Activated CD4-positive, alpha-beta T cell treated with anti-CD3 and anti-CD28 coated beads, Interleukin-10, Interleukin-2, amounts not matched to agents 100 ng/mL and 50 ng/mL, durations not matched to agents 16 hours and 8 hours (primary cell): ENCODE measurements at regions not wholly inside any gene's neighbourhood (a gene's known extent, or its start where the extent isn't known, plus 50 kb on each side); places are given as distances from the start of the nearest gene placed in this dataset.
"Not testable (repeated sequence)": the region's sequence is repeated elsewhere in the genome, so short reads cannot be mapped to it uniquely, and the experiment has no call there.

Source experiments
- DNase-seq: peaks from one replicate; pipeline ENCODE4 v3.0.0-alpha.2; 2020

- DNase-seq: no peak
These were observed 622.4 kb downstream of the MATN1 start for GRCh38 chr1:30101016-30101415.

- no peak for DNase-seq
These were observed 622.9 kb downstream of the MATN1 start for GRCh38 chr1:30100524-30100862.

- no peak for DNase-seq
These were observed 623.5 kb downstream of the MATN1 start for GRCh38 chr1:30099587-30100523.

GRCh38 chr1:30097851-30098250 lies 625.5 kb downstream of the MATN1 start:
- DNase-seq: not testable (repeated sequence)

DNA sequence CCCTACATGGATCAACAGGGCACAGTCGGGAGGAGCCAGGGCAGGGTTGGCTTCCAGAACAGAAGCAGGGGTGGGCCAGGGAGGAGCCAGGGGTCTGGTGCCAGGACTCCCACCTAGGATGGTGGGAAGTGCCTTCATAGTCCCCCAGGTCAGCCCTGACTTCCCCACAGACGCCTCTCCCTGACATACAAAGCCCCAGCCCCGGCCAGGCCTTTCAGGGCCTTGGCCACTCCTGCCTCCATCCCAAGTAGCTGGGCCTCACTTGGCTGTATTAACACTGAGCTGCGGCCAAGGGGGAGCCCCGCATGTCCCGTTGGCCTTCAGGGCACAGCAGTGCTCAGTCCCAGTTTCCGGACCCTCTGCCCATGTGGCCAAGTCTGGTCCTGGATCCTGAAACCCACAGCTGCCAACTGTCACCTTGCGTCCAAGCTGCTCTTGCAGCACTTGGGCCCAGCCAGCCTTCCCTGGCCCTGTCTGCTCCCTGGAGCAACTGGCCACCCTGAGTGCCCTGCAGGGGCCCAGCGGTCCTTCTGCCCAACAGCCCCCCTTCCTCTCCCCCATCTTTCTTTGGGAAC lies 627.8 kb downstream of the MATN1 start:
- no peak for DNase-seq

GRCh38 chr1:30095051-30095450 lies 628.3 kb downstream of the MATN1 start:
- no peak for DNase-seq

GRCh38 chr1:30092051-30092858 lies 631.1 kb downstream of the MATN1 start:
- DNase-seq: no peak

GRCh38 chr1:30090162-30090820 lies 633.1 kb downstream of the MATN1 start:
- no peak for DNase-seq

DNA sequence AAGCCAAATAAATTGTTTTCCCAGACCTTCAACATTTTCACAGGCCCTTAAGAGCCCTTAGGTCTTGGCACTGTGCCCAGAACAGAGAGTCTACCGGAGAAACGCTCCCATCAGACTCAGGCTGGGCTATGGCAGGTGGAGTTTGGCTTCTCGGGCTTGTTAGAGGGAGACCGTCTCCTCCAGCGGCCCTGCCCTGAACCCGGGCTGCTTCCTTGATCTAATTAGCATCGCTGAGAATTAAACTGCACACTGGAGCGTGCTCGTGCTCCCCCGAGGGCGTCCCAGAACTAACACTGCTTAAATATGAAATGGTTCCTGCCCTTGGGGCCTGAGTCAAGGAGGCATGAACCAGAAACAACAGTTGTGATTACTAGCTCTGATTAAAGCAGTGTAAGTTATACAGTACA lies 634.4 kb downstream of the MATN1 start:
- no peak for DNase-seq

GRCh38 chr1:30088594-30088993 lies 634.8 kb downstream of the MATN1 start:
- no peak for DNase-seq

GRCh38 chr1:30087465-30087864 lies 635.9 kb downstream of the MATN1 start:
- DNase-seq: no peak

- DNase-seq: peak; percentile 50
These were observed 637.3 kb downstream of the MATN1 start for GRCh38 chr1:30085811-30086770.

DNA sequence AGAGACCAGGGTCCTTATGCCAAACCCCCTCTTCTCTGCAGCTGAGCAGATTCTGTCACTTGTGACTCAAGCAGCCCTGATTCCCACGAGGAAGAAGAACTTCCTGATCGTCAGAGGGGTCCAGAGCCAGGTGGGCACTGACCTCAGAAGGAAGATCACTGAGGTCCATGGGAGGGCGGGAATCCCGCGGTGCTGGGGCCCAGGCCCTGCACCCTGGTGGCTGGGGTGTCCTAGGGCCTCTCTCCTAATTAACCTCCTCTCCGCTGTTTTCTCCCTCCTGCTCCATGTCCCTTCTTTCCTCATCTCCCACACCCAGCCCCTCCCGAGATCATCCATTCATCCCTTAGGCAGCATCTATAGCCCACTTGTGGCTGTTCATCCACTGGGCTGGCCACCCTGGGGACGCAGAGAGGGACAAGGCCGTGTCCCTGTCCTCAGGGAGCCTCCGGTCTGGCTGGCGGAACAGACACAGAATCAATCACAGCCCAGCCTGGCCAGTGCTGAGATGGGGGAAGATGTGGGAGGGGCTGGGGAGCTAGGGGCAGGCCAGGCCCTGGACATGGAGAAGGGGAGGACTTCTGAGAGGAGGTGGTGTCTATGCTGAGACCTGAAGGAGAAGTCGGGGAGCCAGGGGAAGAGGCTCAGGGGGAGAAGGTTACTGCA lies 638.3 kb downstream of the MATN1 start:
- no peak for DNase-seq

DNA sequence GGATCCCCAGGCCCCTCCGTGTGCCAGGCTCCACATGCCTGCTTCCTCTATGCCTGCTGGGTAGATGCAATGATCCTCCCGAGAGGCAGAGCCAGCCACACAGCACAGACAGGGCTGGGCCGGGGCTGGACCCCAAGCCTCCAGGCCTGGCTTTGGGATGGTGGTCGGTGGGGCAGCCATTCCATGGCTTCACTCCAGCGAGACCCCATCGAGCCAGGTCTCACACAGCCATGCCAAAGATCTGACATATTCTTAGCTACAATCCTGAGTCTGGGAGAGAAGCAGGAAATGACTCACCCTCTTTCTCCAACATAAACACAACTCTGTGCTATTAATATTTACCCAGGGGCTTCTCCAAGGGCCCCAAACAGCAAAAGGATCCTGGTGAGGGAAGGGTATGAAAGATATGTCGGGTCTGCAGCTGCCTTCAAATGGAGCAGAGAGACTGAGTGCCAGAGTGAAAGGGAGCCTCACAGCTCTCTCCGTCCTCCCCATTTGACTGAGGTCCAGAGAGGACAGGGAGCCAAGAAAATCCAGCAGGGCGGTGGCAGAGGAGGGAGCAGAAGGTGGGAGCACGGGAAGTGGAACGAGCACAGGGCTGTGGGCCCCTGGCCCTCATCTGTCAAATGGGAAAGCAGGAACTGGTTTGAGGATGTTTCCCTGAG lies 639.5 kb downstream of the MATN1 start:
- no peak for DNase-seq

- DNase-seq: no peak
These were observed 641.8 kb downstream of the MATN1 start for GRCh38 chr1:30081379-30082102.

DNA sequence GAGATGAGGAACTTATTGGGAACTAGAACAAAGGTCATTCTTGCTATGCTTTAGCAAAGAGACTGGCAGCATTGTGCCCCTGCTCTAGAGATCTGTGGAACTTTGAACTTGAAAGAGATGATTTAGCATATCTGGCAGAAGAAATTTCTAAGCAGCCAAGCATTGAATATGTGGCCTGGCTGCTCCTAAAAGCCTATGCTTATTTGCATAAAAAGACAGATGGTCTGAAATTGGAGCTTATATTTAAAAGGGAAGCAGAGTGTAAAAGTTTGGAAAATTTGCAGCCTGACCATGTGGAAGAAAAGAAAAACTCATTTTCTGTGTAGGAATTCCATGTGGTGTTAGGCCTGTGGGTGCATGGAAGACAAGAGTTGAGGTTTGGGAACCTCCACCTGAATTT lies 647.5 kb downstream of the MATN1 start:
- not testable (repeated sequence) for DNase-seq

GRCh38 chr1:30068787-30069472 lies 654.5 kb downstream of the MATN1 start:
- no peak for DNase-seq

- DNase-seq: no peak
These were observed 658.8 kb downstream of the MATN1 start for GRCh38 chr1:30064547-30064946.

DNA sequence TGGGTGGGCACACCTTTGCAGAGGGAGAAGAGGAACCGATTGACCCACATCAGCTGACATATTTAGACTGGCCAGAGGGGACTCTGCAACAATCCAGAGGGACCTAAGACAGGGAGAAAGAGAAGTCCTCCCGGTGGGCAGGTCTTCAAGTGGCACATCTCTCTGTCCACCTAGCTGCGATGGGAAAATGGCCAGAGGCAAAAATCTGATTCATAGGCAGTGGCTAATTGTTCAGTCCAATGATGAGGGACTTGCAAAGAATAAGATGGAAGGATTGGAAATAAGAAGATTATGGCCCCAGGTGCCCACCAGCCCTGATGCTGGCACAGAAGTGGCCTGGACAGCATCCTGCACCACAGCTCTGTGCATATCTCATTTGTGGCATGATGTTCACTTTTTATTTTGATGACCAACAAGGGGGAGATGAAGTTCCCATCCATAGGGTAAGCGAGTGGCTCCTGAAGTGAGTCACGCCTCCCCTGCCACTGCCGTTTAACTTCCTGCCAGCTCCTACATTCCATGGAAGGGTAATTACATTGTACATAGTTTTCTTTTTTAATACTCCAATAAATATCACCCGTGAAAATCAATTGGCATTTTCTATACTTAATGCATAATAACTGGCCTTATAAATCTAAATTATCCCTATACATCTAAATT lies 659.6 kb downstream of the MATN1 start:
- no peak for DNase-seq
